Trophoblast cell (in vitro differentiated cells and primary cell): ENCODE measurements at regions not wholly inside any gene's neighbourhood (a gene's known extent, or its start where the extent isn't known, plus 50 kb on each side); places are given as distances from the start of the nearest gene placed in this dataset.

Source experiments
- DNase-seq, 2 donors: peaks; one replicate each; pipeline ENCODE4 v3.0.0-alpha.2; 2016
- H2AFZ ChIP-seq: 2 replicates; pipeline ENCODE4 v1.6.1; 2013; ENCODE audit warnings: low read length, moderate library complexity, mild to moderate bottlenecking; ENCODE audit not compliant: insufficient read depth, poor library complexity
- H2AK5ac ChIP-seq: 2 replicates; pipeline ENCODE4 v1.6.1; 2013; ENCODE audit warnings: mild to moderate bottlenecking, low read length
- H2BK120ac ChIP-seq: 2 replicates; pipeline ENCODE4 v1.6.1; 2013; ENCODE audit warnings: low read length, mild to moderate bottlenecking, moderate library complexity; ENCODE audit not compliant: insufficient read depth, poor library complexity
- H2BK12ac ChIP-seq: 2 replicates; pipeline ENCODE4 v1.6.1; 2013; ENCODE audit warnings: mild to moderate bottlenecking, low read length, moderate library complexity
- H2BK5ac ChIP-seq: 2 replicates; pipeline ENCODE4 v1.6.1; 2013; ENCODE audit warnings: low read length, low read depth, moderate library complexity, mild to moderate bottlenecking; ENCODE audit not compliant: poor library complexity
- H3K14ac ChIP-seq: 2 replicates; pipeline ENCODE4 v1.6.1; 2013; ENCODE audit warnings: mild to moderate bottlenecking, low read length
- H3K18ac ChIP-seq: 2 replicates; pipeline ENCODE4 v1.6.1; 2013; ENCODE audit warnings: mild to moderate bottlenecking, low read length
- H3K23ac ChIP-seq: 2 replicates; pipeline ENCODE4 v1.6.1; 2013; ENCODE audit warnings: low read length
- H3K27ac ChIP-seq: 2 replicates; pipeline ENCODE4 v1.5.1; 2013; ENCODE audit warnings: low read depth, mild to moderate bottlenecking, inconsistent platforms, low read length, moderate library complexity
- H3K27me3 ChIP-seq: 2 replicates; pipeline ENCODE4 v1.6.1; 2013; ENCODE audit warnings: inconsistent platforms, mild to moderate bottlenecking, low read length, moderate library complexity; ENCODE audit not compliant: insufficient read depth
- H3K36me3 ChIP-seq, 2 experiments: 1 replicate in 1 of 2; 2 replicates in 1 of 2; pipeline ENCODE4 v1.6.1; 2013; ENCODE audit warnings: low read length in 2 of 2, mild to moderate bottlenecking in 2 of 2, moderate library complexity in 1 of 2; ENCODE audit not compliant: insufficient read depth in 2 of 2, control insufficient read depth in 1 of 2
- H3K4ac ChIP-seq: 2 replicates; pipeline ENCODE4 v1.6.1; 2013; ENCODE audit warnings: low read depth, mild to moderate bottlenecking, low read length, moderate library complexity
- H3K4me1 ChIP-seq, 2 experiments: 1 replicate in 1 of 2; 2 replicates in 1 of 2; pipeline ENCODE4 v1.6.1; 2013; ENCODE audit warnings: low read length in 2 of 2, mild to moderate bottlenecking in 2 of 2, moderate library complexity in 1 of 2; ENCODE audit not compliant: insufficient read depth in 2 of 2, control insufficient read depth in 1 of 2
- H3K4me2 ChIP-seq: 2 replicates; pipeline ENCODE4 v1.6.1; 2013; ENCODE audit warnings: inconsistent platforms, mild to moderate bottlenecking, low read length, moderate library complexity
- H3K4me3 ChIP-seq: 2 replicates; pipeline ENCODE4 v1.5.1; 2013; ENCODE audit warnings: mild to moderate bottlenecking, low read depth, low read length, inconsistent platforms
- H3K79me1 ChIP-seq: one replicate; pipeline ENCODE4 v1.6.1; 2013; ENCODE audit warnings: low read length
- H3K79me2 ChIP-seq: 2 replicates; pipeline ENCODE4 v1.6.1; 2013; ENCODE audit warnings: low read length, mild to moderate bottlenecking; ENCODE audit not compliant: control insufficient read depth, insufficient read depth, poor library complexity
- H3K9ac ChIP-seq: 2 replicates; pipeline ENCODE4 v1.6.1; 2013; ENCODE audit warnings: mild to moderate bottlenecking, low read length
- H3K9me3 ChIP-seq: 2 replicates; pipeline ENCODE4 v1.6.1; 2013; ENCODE audit warnings: low read depth, mild to moderate bottlenecking, control low read depth, inconsistent platforms, low read length; ENCODE audit not compliant: insufficient read depth
- H4K12ac ChIP-seq: 2 replicates; pipeline ENCODE4 v1.6.1; 2013; ENCODE audit warnings: low read depth, mild to moderate bottlenecking, low read length, moderate library complexity
- H4K8ac ChIP-seq: 2 replicates; pipeline ENCODE4 v1.6.1; 2013; ENCODE audit warnings: low read depth, mild to moderate bottlenecking, low read length, moderate library complexity
- H4K91ac ChIP-seq: one replicate; pipeline ENCODE4 v1.6.1; 2013; ENCODE audit warnings: low read depth, mild to moderate bottlenecking, low read length, moderate library complexity
- WGBS: extraction: QIAGEN DNeasy Blood & Tissue Kit; methylation state at CpG from one replicate; pipeline ENCODE4 v1.1.7; 2013; ENCODE audit warnings: missing lambda C conversion rate; ENCODE audit not compliant: insufficient read length, insufficient coverage; ENCODE audit errors: extremely low coverage; 5-methylcytosine and 5-hydroxymethylcytosine counted together

DNA sequence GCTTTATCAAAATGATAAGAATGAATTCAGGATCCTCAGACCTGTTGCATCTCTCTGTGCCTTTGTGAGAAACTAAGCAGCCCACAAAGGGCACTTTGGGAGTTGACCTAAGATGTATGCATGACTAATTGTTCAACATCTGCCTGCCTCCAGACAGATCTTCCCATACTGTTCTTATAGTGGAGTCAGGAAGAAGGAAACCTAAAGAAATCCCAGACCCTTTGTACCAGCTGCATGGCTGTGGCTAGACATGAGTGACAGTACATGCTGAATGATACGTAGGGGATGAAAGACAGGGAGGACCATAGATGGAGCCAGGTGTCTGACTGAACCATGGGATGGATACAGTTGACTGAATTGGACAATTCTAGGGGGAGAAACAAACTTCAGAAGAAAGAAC, 148.7 kb upstream of the PCGF5 start:
- Histone ChIP-seq H3K4me2 (no peak overlapping the region), H2AFZ (no peak overlapping the region), H2BK12ac (no peak overlapping the region), H3K9ac (no peak overlapping the region), H4K8ac (no peak overlapping the region), H3K9me3 (peaks cover 3% of the 10 kb centered on the region), H3K79me1 (no peaks in the 10 kb centered on the region), H2BK5ac (no peak overlapping the region), H4K12ac (no peak overlapping the region), H2BK120ac (no peak overlapping the region), H3K27me3 (no peaks in the 10 kb centered on the region), H3K18ac (no peak overlapping the region), H3K79me2 (no peaks in the 10 kb centered on the region), H3K4me3 (no peak overlapping the region), H3K36me3 (no peaks in the 10 kb centered on the region), H3K27ac (no peak overlapping the region), H3K4ac (no peak overlapping the region), H4K91ac (no peak overlapping the region), H3K14ac (no peak overlapping the region), H2AK5ac (no peak overlapping the region), H3K4me1 (no peaks in the 10 kb centered on the region), H3K23ac (no peak overlapping the region)
- no peak for DNase-seq
- WGBS = no CpG with 5 or more reads among the region's 1 CpG

DNA sequence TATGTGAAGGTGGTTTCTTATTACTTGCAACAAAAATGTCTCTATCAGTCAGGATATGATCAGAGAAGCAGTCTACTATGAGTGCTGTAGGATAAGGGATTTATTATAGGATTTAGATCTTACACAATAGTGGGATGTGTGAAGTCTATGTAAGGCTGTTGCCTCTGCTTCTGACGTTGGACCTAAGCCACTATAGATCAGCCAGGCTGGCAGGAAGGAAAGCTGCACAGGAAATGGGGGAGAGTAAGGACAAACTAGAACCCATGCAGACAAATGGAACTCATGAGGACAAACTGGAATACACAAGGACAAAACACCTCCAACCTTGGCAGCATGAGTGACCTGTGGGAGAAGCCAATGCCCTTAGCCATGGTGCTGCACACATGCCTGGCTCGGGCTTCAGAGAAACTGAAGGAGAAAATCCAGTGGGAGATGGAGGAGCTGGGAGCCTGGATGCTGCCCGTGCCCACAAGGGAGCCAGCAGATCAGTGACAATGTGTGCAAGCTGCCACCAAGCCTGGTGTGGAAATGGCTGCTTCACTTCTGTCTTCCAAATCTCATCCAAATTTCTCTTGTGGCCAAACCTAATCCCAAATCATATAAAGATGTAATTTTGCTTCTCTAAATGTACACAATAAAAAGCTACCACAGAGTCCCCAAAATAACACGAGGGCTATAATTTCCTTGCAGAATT, 147.0 kb upstream of the PCGF5 start:
- Histone ChIP-seq H4K8ac (no peak overlapping the region), H3K18ac (no peak overlapping the region), H3K4me1 (no peaks in the 10 kb centered on the region), H3K79me2 (no peaks in the 10 kb centered on the region), H3K4me3 (no peak overlapping the region), H4K12ac (no peak overlapping the region), H3K27ac (no peak overlapping the region), H3K4ac (no peak overlapping the region), H2AK5ac (no peak overlapping the region), H3K36me3 (no peaks in the 10 kb centered on the region), H3K14ac (no peak overlapping the region), H3K79me1 (no peaks in the 10 kb centered on the region), H2BK5ac (no peak overlapping the region), H3K23ac (no peak overlapping the region), H2AFZ (no peak overlapping the region), H3K9me3 (peaks cover 3% of the 10 kb centered on the region), H4K91ac (no peak overlapping the region), H2BK120ac (no peak overlapping the region), H3K9ac (no peak overlapping the region), H3K27me3 (no peaks in the 10 kb centered on the region), H2BK12ac (no peak overlapping the region), H3K4me2 (no peak overlapping the region)
- no peak for DNase-seq
- whole genome bisulfite sequencing = no CpG with 5 or more reads among the region's 4 CpGs

DNA sequence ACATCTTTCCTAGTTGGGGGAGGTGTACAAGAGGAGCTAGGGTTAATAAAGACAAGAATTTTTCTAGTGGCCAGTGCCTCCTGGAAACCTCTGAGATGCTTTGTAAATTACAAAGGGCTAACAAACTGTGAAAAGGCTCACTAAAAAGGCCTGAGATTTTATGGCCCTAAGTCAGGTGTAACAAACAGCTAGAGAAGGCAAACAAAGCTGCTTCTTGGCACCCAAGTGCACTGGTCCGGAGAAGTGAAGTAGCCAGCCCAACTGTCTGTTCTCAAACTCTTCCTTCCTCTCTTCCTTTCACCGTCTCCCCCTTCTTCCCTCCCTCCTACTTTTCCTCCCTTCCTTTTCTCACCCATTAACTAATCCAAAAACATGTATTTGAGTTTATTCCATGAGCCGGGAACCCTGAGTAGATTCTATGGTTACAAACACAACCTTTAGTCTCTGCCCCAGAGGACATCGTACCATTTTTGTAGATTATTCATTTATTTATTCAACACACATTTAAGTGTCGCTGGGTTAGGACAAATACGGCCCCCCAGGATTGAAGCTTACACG, 143.4 kb upstream of the PCGF5 start:
- no peak overlapping the region for H3K18ac ChIP-seq
- H3K4ac ChIP-seq = no peak overlapping the region
- no peaks in the 10 kb centered on the region for H3K79me1 ChIP-seq
- H4K91ac ChIP-seq = no peak overlapping the region
- no peaks in the 10 kb centered on the region for H3K36me3 ChIP-seq
- H2AFZ ChIP-seq = no peak overlapping the region
- H3K4me2 ChIP-seq = no peak overlapping the region
- no peak for DNase-seq
- no peaks in the 10 kb centered on the region for H3K4me1 ChIP-seq
- H2BK5ac ChIP-seq = no peak overlapping the region
- H3K9me3 ChIP-seq = peaks cover 3% of the 10 kb centered on the region
- WGBS = 100% methylated on average over 1 of the region's 7 CpGs
- H3K27me3 ChIP-seq = no peaks in the 10 kb centered on the region
- H2BK120ac ChIP-seq = no peak overlapping the region
- no peak overlapping the region for H3K4me3 ChIP-seq
- H4K12ac ChIP-seq = no peak overlapping the region
- H2BK12ac ChIP-seq = no peak overlapping the region
- H2AK5ac ChIP-seq = no peak overlapping the region
- H3K27ac ChIP-seq = no peak overlapping the region
- no peak overlapping the region for H4K8ac ChIP-seq
- no peak overlapping the region for H3K9ac ChIP-seq
- no peaks in the 10 kb centered on the region for H3K79me2 ChIP-seq
- no peak overlapping the region for H3K23ac ChIP-seq
- no peak overlapping the region for H3K14ac ChIP-seq

DNA sequence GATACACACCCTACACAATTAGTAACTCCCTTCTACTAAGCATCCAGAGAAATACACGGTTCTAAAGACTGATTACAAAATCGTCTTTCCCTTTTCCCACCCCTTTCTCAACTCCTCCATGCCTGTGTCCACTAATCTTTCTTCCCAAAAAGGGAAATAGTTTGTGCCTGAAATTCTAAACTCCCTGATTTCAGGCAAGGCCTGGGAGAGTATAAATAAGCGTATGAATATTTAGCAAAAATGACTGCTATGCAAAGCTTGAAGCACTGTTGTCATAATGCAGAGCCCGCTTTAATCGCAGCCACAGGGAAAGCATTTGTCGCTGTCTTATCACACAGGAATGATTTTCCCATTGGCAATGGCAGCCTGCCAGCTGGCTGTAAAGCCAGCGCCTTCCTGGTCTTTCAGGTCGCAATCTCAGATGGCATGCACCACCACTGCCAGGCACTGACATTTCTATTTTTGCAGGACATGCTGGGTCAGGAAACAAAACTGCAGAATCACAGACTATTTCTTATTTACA, 142.9 kb upstream of the PCGF5 start:
- Histone ChIP-seq H4K12ac (no peak overlapping the region), H2BK5ac (no peak overlapping the region), H3K23ac (no peak overlapping the region), H3K4me1 (no peaks in the 10 kb centered on the region), H2AK5ac (no peak overlapping the region), H3K79me1 (no peaks in the 10 kb centered on the region), H3K4me3 (no peak overlapping the region), H3K4ac (no peak overlapping the region), H3K14ac (no peak overlapping the region), H4K91ac (no peak overlapping the region), H2BK12ac (no peak overlapping the region), H3K36me3 (no peaks in the 10 kb centered on the region), H3K9ac (no peak overlapping the region), H4K8ac (no peak overlapping the region), H3K9me3 (peaks cover 3% of the 10 kb centered on the region), H2BK120ac (no peak overlapping the region), H3K18ac (no peak overlapping the region), H3K4me2 (no peak overlapping the region), H2AFZ (no peak overlapping the region), H3K27ac (no peak overlapping the region), H3K79me2 (no peaks in the 10 kb centered on the region), H3K27me3 (no peaks in the 10 kb centered on the region)
- peak; percentile 61 to 70 for DNase-seq
- WGBS = no CpG with 5 or more reads among the region's 8 CpGs
